GM21737 (cell line): ENCODE measurements at regions not wholly inside any gene's neighbourhood (a gene's known extent, or its start where the extent isn't known, plus 50 kb on each side); places are given as distances from the start of the nearest gene placed in this dataset.
"Not testable (repeated sequence)": the region's sequence is repeated elsewhere in the genome, so short reads cannot be mapped to it uniquely, and the experiment has no call there.

Source experiments
- ATAC-seq: cut with Tn5 transposase; IDR thresholded peaks from one replicate; pipeline ENCODE4 v1.9.1; 2021; ENCODE audit warnings: mild to moderate bottlenecking, moderate library complexity; ENCODE audit not compliant: unreplicated experiment

DNA sequence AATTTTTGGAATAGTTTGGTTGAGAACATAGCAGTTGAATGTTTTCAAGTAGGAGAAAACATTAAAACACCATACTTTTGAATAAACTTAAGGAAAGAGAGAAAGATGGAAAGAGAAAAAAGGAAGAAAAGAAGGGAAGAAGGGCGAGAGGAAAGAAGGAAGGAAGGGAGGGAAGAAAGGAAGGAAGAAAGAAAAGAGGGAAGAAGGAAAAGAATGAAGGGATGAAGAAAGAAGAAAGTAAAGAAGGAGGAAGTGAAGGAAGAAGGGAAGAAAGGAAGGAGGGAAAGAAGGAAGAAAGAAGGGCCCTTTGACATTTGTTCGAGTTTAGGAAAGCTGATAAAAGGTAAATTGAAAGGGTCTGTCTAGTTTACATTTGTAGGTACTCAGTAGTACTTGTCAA, 482.7 kb downstream of the SIPA1L2 start:
- no peak for ATAC-seq

DNA sequence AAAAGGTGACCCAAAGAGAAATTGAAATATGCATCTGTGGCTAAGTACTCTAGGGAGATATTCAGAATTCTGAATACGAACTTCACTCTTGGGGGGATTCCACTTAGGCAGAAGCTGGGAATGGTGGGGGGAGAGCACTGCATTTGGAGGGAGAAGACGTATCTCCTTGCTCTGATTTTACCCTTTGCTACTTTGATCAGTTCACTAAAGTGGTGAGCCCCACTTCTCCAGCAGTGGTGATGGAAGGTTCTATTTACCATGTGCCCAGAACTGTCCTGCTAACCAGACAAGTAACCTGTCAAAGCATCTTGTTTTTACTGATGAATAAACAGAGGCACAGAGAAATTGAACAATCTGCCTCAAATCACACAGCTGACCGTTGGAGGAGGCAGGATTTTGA, 483.4 kb downstream of the SIPA1L2 start:
- ATAC-seq: no peak

DNA sequence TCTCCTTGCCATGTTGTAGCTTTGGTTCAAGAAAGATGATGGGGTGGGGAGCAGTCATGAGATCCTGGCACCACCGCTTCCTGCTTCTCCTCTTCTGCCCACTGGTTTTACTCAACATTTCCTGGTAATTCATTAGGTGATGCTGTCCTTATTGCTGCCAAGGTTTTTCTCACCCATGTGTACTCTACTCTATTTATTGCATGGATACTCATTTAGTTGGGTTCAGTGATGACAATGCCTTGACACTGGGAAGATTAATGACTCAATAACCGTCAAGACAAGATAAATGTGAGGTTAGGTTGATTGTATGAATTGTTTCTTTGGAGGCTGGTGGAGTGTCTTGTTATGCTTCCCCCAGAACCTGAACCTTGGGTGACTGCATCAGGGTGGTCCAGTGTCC, 484.2 kb downstream of the SIPA1L2 start:
- ATAC-seq: no peak

DNA sequence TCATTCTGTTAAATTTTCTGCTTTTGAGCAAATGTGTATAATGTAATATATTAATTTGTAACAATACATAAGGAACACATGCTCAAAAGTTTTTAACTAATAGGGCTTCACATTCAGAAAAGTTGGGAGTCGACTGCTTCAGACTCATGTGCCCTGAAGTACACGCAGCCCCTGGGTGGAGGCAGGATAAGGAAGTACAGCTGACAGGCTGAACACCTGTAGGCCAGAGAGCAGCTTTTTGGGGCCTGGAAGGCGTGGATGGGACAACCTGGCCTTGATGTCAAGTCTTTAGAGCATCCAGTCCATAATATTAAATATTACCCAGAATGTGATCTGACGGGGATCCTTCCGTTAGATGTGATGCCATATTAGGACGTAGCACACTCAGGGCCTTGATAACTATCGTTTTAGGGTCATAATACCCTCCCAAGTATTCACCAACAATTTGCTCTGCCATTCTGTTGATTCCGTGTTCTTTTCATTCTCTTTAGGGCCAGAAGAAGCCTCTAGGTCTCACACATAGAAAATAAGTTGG, 485.2 kb downstream of the SIPA1L2 start:
- ATAC-seq: no peak

DNA sequence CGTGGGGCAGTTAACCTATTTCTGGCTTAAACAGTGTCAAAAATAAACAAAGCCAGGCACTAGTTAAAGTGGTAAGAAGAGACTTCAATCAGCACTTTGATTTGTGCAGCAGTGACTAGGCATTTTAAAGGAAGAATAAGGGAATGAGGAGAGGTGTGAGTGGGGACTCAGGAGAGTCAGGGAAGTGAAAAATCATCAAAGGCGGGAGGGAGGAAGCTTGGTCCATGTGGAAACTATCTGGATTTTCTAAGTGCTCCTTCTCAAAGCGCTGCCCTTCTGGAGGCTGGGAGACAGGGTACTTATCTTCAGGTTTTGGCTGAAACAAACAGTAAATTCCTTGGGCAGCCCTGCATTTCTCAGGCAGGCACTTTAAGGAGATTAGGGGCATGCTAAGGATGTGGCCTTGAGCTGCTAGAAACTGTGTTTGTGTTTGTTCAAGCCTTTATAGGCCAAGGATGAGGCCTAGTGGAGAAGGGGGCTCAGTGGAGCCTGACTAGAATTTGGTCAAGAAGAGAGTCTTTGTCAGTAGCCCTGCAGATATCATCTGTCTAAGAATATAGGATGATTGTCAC, 486.5 kb downstream of the SIPA1L2 start:
- ATAC-seq: no peak

DNA sequence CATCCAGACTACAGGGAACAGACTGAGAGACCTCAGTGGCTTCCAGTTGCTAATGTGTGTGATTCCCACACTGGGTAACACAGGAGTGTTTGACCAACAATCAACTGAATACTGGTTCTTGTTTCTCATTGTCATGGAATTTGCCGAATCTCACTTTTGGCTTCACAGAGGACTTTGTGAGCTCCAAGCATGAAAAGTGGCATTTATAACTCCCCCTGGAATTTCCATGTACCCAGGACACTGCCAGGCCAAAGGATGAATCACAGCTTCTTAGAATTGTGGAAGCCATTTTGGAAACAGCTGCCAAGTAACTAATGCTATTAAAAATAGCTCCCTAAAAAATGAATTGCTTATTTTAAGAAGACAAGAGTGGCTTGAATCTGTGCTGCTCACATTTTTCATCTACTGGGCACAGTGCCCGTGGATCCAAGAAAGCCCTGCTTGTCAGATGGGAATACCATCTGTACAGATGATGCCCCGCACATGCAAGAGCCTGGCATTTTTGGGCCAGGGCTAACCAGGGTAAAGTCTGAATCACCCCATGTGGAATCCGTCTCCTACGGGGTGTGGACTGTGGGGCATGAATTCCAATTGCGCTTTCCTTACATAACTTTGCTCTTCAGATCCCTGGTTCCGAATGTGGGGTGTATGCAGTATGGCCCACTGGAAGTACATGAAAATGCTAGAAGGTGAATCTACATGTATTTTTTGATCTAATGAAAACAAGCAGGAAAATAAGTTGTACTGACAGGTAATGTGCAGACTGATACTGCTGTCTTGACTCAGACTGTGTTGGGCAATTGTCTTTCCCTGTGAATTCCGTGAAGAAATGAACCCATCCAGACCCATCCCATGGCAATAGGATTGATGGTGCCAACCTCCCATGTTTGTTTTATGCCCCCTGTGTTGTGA, 487.3 kb downstream of the SIPA1L2 start:
- ATAC-seq: no peak

DNA sequence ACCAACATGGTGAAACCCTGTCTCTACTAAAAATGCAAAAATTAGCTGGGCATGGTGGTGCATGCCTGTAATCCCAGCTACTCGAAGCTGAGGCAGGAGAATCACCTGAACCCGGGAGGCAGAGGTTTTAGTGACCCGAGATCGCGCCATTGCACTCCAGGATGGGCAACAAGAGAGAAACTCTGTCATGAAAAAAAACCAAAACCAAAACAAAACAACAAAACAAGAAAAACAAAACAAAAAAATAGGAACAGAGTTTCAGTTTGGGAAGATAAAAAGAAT, 488.8 kb downstream of the SIPA1L2 start:
- ATAC-seq: not testable (repeated sequence)

DNA sequence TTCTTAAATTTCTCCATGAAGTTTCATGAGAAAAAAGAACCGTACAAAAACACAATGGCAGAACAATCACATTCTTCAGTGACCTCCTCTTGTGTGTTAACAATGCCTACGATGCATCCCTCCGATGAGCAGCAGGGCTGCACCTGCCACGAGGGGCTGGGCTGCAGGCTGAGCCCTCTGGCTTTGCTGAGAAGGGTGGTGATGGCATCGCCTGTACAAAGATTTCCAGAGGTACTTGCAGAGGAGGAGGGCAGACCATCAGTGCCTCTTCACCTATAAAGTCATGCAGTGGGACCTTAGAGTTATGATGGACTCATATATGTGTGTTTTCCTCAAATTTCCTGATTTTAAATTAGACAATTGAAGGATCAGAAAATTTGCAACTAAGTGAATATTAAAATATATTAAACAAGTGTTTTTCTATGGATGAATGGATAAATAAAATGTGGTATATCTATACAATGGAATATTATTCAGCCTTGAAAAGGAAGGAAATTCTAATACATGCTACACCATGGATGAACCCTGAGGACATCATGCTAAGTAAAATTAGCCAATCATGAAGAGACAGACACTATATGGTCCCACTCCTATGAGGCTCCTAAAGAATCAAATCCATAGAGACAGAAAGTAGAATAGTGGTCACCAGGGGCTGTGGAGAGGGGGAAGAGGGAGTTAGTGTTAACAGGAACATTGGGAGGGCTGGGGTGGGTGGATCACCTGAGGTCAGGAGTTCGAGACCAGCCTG, 489.3 kb downstream of the SIPA1L2 start:
- ATAC-seq: no peak

DNA sequence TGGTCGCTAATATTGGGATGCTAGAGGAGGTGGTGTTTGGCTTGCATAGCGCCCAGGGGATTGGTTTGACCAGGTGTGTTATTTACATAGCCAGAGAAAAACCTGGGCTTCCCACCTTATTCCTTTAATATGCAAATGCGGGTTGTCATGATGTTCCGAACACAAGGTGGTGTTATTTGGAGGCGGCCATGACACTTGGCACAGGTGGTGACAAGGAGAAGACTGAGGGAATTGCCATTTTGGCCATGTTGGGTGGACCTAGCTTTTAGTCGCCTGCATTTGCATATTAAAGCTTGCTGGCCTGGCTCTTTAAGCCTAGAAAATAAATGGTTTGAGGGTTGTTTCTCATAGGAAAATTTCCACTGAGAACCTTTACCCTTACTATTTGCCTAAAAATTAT, 490.5 kb downstream of the SIPA1L2 start:
- ATAC-seq: no peak

DNA sequence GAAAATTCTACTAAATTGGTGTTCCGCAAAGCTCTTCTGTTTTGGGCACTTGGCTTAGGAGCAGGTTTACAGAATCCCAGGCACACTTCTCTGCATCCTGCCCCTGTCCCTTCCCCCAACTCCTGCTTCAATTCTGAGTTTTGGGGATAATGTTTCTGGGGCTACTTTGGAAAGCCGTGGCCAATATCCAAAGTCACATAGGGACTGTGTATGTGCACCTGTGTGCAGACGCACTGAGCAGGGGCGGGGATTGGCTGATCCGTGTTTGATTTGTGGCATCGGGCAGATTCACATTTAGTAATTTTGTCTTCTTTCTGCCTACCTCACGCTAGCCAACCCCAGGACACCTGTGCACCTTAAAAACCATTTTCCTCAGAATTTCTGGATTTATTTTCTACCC, 491.9 kb downstream of the SIPA1L2 start:
- ATAC-seq: no peak

DNA sequence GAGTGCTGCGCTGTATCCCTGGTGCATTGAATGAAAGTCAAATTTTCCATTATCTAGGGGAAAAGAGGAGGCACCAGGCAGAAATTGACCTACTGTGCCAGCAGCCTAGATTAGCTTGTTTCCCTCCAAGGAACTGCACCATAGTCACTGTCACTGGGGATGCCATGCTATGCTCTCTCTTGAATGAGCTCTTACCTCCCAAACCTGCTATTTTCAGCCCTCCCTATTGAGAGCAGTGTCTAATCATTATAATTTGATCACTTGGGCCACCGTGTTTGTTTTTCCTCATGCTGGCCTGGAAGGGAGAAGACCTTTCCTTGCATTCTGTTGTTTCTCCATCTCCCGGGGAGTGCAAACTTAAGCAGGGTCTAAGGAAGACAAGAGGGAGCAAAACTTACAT, 492.9 kb downstream of the SIPA1L2 start:
- ATAC-seq: no peak

DNA sequence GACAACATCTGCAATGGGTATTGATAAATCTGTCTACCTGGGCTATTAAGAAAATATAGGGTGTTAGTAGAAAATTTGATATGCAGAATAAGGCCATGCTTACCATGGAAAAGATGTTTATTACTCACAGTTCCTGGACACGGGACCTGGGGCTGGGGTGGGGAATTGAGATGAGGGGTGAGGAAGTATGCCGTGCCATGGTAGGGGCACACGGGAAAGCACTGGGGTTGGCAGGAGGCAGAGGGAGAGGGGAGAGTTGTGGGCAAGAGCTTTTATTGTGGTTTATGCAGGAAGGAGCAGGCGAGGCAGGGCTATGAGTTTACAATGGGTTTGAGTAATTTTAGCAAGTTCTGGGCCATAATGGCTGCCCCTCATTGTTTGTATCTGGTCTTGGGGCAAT, 493.8 kb downstream of the SIPA1L2 start:
- no peak for ATAC-seq

DNA sequence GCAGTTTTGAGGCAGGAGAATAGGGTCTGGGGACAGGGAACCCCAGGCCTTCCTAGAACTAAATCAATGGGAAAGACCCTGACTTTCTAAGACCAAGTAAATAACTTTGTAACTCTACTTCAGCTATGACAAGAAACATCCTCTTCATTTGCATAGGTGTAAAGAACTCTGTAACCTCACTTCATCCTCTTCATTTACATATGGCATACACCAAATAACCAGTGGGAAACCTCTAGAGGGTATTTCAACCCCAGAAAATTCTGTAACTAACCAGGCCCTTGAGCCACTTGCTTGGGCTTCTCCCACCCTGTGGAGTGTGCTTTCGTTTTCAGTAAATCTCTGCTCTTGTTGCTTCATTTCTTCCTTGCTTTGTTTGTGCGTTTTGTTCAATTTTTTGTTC, 495.6 kb downstream of the SIPA1L2 start:
- ATAC-seq: no peak

DNA sequence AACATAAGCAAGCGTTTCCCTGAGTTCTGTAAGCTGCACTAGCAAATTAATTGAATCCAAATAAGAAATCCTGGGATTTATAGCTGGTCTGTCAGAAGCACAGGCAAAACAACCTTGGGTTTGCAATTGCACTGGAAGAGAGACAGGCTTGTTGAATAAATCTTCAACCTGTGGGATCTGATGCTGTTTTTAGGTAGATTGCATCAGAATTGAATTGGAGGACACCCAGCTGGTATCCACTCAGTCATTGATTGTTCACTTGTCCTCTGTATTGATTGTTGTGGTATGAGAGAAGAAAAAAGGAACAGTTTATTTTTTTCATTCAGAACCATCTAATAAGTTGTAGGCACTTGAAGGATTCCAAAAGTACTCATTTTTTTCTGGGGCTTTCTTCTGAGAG, 497.4 kb downstream of the SIPA1L2 start:
- no peak for ATAC-seq

DNA sequence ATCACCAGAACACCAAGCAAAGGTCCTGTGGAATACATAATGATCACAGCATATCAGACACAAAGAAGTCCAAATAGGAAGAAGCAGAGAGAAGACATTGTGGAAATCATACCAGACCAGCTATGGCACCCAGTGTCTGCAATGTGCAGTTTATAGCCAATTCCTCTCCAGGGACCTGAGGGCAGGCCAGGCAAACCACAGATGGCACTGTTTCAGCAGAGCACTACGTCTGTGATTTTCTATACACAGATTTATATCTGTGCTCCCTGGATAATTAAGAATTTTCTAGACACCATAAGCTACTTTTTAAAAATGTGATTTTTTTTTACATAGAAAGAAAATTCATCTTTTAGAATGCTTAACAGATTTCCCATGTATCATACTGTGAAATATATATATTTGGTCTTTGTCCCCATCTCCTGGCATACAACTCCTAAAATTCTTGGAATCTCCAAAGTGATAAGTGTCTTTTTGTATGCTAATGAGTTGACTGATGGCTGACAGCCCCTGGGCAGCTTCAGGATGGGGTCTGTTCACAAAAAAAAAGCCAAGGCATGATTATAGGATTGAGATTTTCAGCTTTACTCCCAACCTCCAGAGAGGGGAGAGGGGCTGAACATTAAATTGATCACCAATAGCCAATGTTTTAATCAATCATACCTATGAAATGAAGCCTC, 498.1 kb downstream of the SIPA1L2 start:
- no peak for ATAC-seq

DNA sequence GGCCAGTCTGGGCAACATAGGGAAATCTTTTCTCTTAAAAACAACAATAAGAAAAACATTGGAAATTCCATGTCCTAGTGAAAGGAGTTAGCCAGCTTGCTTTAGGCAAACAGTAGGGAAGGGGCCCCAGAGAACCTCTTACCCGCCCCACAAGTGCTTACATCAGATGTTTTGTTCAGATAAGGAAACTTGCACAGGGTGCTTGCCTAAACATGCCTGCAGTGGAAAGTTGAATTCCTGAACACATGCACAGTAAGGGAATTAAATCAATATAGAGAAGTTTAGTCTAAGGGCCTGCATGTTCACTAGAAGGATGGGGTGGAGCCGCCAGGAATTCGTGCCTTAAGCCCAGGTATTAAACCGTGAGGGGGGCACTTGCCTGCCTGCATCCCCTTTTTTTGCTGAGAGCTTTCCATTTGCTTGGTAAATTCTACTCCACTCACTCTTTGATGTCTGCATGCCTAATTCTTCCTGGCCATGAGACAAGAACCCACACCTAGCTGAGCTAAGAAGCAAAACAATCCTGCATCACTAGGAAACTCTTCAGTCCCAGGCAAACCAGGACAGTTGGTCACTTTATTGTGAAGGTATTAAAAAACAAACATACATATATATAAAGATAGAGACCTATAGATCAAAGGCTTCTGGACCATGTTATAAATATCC, 499.0 kb downstream of the SIPA1L2 start:
- no peak for ATAC-seq

DNA sequence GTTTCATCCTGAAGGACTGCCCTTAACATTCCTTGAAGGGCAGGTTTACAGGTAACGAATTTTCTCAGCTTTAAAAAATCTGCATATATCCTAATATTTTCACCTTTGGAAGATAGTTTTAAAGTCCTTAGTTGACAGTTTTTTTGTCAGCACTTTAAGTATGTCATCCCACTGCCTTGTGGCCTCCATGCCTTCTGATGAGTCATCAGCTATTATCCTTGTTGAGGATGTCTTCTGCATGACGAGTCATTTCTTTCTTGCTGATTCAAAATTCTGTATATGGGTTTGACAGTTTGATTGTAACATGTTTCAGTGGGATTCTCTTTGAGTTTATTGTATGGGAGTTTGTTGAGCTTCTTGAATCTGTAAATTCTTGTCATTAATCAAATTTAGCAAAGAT, 500.6 kb downstream of the DISC1 start:
- no peak for ATAC-seq

DNA sequence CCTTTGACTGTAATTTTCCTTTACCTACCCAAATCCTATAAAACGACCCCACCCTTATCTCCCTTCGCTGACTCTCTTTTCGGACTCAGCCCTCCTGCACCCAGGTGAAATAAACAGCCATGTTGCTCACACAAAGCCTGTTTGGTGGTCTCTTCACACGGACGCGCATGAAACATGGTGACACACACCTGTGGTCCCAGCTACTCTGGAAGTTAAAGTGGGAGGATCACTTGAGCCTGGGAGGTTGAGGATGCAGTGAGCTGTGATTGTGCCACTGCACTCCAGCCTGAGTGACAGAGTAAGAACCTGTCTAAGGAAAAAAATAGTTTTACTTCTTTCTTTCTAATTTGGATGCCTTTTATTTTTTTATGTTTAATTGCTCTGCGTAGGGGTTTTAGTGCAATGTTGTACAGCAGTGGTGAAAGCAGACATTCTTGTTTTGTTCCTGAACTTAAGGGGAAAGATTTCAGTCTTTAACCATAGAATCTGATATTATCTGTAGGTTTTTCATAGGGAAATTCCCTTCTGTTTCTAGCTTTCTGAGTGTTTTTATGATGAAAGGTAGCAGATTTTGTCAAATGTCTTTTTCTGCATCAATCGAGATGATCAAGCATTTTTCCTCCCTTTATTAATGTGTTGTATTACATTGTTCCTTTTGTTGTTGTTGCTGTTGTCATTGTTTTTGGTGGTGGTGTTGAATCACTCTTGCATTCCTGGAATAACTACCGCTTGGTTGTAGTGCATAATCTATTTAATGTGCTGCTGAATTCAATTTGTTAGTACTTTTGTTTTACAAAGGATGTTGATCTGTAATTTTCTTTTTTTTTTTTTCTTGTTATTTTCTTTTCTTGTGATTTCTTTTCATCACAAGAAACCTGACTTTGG, 497.4 kb downstream of the DISC1 start:
- ATAC-seq: no peak

DNA sequence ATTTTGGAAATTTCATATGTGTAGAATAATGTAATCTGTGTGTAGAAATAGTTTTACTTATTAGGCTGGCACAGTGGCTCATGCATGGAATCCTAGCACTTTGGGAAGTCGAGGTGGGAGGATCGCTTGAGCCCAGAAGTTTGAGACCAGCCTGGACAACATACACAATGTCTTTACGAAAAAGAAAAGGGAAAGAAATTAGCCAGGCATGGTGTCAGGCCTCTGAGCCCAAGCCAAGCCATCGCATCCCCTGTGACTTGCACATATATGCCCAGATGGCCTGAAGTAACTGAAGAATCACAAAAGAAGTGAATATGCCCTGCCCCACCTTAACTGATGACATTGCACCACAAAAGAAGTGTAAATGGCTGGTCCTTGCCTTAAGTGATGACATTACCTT, 491.3 kb downstream of the DISC1 start:
- ATAC-seq: not testable (repeated sequence)

DNA sequence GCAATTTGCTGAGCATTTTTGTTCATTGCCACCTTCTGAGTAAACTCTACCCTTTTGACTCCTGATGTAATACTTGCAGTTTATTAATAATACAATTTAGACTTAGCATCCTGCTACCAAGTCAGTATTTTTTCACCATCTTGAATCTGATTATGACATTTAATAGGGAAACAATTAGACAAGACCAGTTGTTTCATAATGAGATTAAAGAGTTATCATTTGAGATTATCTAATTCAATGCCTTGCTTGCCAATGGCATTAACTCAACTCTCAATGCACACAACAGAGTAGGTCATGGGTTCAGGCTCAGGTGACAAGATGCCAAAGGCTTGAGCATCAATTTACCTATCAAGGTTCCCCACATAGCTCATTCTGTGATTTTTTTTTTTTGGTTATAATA, 488.4 kb downstream of the DISC1 start:
- no peak for ATAC-seq
